NCI-H69 (cell line): ENCODE measurements at regions not wholly inside any gene's neighbourhood (a gene's known extent, or its start where the extent isn't known, plus 50 kb on each side); places are given as distances from the start of the nearest gene placed in this dataset.
A peak's percentile ranks its signal among the peaks of the same experiment; 100 is the strongest.

Experiments used
- DNase-seq: peaks from one replicate; lab custom pipeline; 2025; lab: John Stamatoyannopoulos, UW

- DNase-seq = no peak
These were observed 107.5 kb downstream of the CYSLTR2 start for GRCh38 chr13:48761256-48761655.

- peak; percentile 72 for DNase-seq
These were observed 115.5 kb downstream of the CYSLTR2 start for GRCh38 chr13:48769107-48769704.

GRCh38 chr13:48770372-48770771 is 116.6 kb downstream of the CYSLTR2 start:
- DNase-seq = no peak

GRCh38 chr13:48772908-48773307 is 119.2 kb downstream of the CYSLTR2 start:
- no peak for DNase-seq

- DNase-seq = no peak
These were observed 120.0 kb downstream of the CYSLTR2 start for GRCh38 chr13:48773531-48774275.

- DNase-seq = no peak
These were observed 121.6 kb downstream of the CYSLTR2 start for GRCh38 chr13:48775285-48775684.

- DNase-seq = no peak
These were observed 122.1 kb downstream of the CYSLTR2 start for GRCh38 chr13:48775804-48776203.

GRCh38 chr13:48776401-48776800 is 122.7 kb downstream of the CYSLTR2 start:
- no peak for DNase-seq

- no peak for DNase-seq
These were observed 124.9 kb downstream of the CYSLTR2 start for GRCh38 chr13:48778610-48779009.

GRCh38 chr13:48780713-48781341 is 127.1 kb downstream of the CYSLTR2 start:
- no peak for DNase-seq

- no peak for DNase-seq
These were observed 128.7 kb downstream of the CYSLTR2 start for GRCh38 chr13:48782429-48782840.

- DNase-seq = peak; percentile 44
These were observed 129.5 kb downstream of the CYSLTR2 start for GRCh38 chr13:48783181-48783630.

GRCh38 chr13:48783695-48784230 is 130.0 kb downstream of the CYSLTR2 start:
- no peak for DNase-seq

GRCh38 chr13:48784916-48785548 is 131.3 kb downstream of the CYSLTR2 start:
- DNase-seq = no peak

GRCh38 chr13:48790199-48790598 is 136.5 kb downstream of the CYSLTR2 start:
- DNase-seq = no peak

- no peak for DNase-seq
These were observed 137.2 kb downstream of the CYSLTR2 start for GRCh38 chr13:48790966-48791365.

- no peak for DNase-seq
These were observed 143.4 kb downstream of the CYSLTR2 start for GRCh38 chr13:48797127-48797526.

- DNase-seq = no peak
These were observed 144.0 kb downstream of the CYSLTR2 start for GRCh38 chr13:48797761-48798160.

GRCh38 chr13:48798180-48798579 is 144.5 kb downstream of the CYSLTR2 start:
- DNase-seq = no peak

GRCh38 chr13:48801255-48801654 is 147.5 kb downstream of the CYSLTR2 start:
- no peak for DNase-seq

- no peak for DNase-seq
These were observed 151.3 kb downstream of the CYSLTR2 start for GRCh38 chr13:48804821-48805601.

GRCh38 chr13:48806522-48806921 is 152.8 kb downstream of the CYSLTR2 start:
- no peak for DNase-seq
